ENCODE measurements at regions not wholly inside any gene's neighbourhood (a gene's known extent, or its start where the extent isn't known, plus 50 kb on each side); places are given as distances from the start of the nearest gene placed in this dataset.
"Not testable (repeated sequence)": the region's sequence is repeated elsewhere in the genome, so short reads cannot be mapped to it uniquely, and the experiment has no call there.

- no peaks in the 10 kb centered on the region for H3K4me1 Mint-ChIP-seq
- no peak for TF ChIP-seq CTCF (conservative IDR thresholded peaks at IDR 0.05)
- no peaks in the 10 kb centered on the region for H3K36me3 Mint-ChIP-seq (ENCODE audit: low read depth)
- H3K4me3 Mint-ChIP-seq: no peak overlapping the region
- peaks cover 3% of the 10 kb centered on the region for H3K9me3 Mint-ChIP-seq
- no peak overlapping the region for H3K27ac Mint-ChIP-seq (ENCODE audit: unreplicated experiment)
- H3K27me3 Mint-ChIP-seq (ENCODE audit: low read depth): no peaks in the 10 kb centered on the region
- DNase-seq (ENCODE audit: low read depth, low spot score): no peak
Measured at GRCh38 chr2:131966256-131966655, 195.5 kb downstream of the ANKRD30BL start.

DNA sequence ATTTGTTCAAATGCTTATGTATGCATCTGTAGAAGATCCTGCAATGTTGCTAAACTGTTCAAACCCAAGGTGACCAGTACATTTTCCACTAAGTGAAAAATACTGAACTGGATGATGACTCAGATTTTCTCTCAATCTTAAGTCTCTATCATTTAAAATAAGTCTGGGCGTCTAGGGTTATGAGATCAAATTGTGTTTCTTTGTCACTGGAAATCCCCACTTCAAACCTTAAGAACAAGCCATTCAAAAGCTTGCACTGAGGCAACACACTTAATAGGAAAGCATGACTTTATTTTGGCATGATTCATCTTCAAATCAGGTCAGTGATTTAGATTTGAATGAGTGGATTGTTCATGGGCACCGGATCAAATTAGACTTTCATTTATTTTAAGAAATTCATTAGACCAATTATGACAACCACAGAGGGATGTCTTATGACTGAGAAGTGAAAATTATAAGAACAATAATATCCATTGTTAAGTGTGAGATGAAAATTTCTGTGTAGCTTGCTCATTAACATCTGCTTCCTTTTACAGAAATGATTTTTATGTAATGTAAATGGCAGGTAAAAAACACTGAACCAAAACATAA, 203.6 kb downstream of the ANKRD30BL start:
- DNase-seq (ENCODE audit: low read depth, low spot score); H3K36me3 Mint-ChIP-seq (ENCODE audit: low read depth); H3K27me3 Mint-ChIP-seq (ENCODE audit: low read depth); H3K27ac Mint-ChIP-seq (ENCODE audit: unreplicated experiment); H3K4me1 Mint-ChIP-seq; H3K9me3 Mint-ChIP-seq; H3K4me3 Mint-ChIP-seq: not testable (repeated sequence)

- not testable (repeated sequence) for H3K27ac Mint-ChIP-seq (ENCODE audit: unreplicated experiment); DNase-seq (ENCODE audit: low read depth, low spot score); H3K36me3 Mint-ChIP-seq (ENCODE audit: low read depth); H3K27me3 Mint-ChIP-seq (ENCODE audit: low read depth); H3K9me3 Mint-ChIP-seq; H3K4me3 Mint-ChIP-seq; H3K4me1 Mint-ChIP-seq
Measured at GRCh38 chr2:131948641-131949040, 213.1 kb downstream of the ANKRD30BL start.

DNA sequence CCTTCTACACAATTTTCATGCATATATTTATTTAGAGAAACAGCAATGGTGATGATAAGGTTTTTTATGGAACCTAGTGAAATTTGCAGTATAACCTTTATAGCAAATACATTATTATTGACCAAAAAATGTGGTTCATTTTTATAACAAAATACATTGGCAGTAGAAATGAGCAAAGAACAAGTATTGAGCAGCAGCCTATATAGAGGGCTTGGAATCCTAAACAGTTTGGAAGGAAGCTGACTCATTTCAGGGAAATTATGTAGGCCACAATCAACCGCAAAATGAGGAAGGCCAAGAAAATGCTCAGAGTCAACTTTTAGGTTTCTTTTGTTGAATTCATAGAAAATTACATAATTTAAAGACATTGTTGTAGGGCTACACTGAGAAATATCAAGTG, 238.5 kb downstream of the ANKRD30BL start:
- not testable (repeated sequence) for H3K4me3 Mint-ChIP-seq; H3K27me3 Mint-ChIP-seq (ENCODE audit: low read depth); H3K27ac Mint-ChIP-seq (ENCODE audit: unreplicated experiment); H3K4me1 Mint-ChIP-seq; DNase-seq (ENCODE audit: low read depth, low spot score); H3K36me3 Mint-ChIP-seq (ENCODE audit: low read depth); H3K9me3 Mint-ChIP-seq

DNA sequence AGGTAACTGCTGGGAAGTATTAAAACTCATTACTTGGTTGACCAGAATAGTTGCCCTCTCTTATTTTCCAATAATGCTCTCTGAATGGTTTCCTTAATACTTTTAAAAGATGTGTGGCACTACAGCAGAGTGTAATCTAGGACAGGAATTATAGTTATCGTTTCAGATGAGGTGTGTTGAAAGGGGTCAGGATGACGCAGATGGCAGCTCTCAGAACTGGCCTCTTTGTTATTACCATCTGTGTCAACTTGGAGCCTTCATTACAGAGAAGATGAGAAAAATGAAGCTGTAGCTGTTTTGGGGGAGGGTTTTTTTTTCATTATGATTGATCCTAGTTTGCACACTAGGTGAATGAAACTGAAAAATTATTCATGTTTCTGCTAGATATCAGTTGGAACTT, 238.9 kb downstream of the ANKRD30BL start:
- not testable (repeated sequence) for H3K4me1 Mint-ChIP-seq; H3K27me3 Mint-ChIP-seq (ENCODE audit: low read depth); DNase-seq (ENCODE audit: low read depth, low spot score); H3K27ac Mint-ChIP-seq (ENCODE audit: unreplicated experiment); H3K9me3 Mint-ChIP-seq; H3K36me3 Mint-ChIP-seq (ENCODE audit: low read depth); H3K4me3 Mint-ChIP-seq
